ENCODE measurements at regions not wholly inside any gene's neighbourhood (a gene's known extent, or its start where the extent isn't known, plus 50 kb on each side); places are given as distances from the start of the nearest gene placed in this dataset.

DNA sequence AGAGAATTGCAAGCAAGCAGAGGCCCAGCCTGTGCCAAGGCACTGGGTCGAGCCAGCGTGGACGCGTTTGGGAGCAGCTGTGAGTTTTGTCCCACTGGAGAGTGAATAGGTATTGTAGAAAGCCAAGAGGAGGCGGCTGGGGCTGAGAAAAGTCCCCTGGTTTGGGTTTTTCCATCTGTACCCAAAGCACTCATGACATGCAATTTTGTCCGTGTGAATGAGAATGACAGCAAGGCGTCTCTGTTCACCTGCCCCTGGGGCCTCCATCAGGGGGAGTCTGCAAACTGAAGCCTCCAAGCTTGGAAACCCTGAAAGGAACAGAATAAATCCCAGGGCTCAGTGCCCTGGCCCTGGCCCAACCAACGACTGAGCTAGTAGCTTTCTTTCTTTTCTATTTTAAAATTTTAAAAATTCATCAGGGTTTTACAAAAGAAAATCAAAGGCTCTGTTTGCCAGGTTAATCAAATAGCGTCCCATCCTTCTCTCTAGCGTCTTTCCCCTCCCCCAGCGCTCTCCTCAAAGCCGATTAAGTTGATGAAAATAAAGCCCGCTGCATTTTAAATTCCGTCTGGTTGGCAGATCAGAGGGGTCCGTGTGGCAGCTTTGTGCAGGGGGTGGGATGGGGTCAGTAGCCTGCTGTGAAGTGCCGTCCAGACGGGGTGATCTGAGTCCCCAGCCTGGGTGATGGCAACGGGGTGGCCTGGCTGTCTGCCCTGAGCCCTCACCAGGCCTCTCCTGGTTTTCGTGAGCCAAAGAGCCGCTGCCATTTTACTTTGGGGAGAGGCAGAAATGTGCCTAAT is 171.0 kb downstream of the KATNIP start:
- no peak for DNase-seq

DNA sequence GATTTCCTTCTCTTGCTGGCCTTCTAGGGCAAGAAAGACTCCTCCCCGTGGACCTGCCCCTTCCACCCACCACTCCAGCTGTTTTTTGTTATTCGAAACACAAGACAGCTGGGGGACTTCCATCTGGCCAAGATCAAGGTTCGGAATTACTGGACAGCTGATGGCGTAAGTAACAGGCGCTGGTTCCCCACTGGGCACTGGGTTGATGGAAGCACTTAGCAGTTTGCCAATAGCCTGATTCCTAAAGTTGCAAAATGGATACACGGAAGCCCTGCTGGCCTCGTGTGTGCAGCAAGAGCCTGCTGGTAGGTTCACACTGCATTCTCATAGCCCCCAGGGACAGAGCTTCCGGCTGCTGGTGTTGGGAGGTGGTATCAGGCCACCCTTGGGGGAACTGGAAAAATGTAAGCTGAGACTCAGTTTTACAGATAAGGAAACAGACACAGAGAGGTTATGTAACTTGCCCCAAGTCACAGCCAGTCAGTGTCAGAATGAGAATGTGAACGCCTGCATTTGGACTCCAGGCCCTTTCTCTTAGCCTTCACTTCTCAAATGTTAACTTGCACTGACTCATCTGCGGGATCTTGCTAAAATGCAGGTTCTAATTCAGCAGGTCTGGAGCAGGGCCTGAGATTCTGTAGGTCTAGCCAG is 171.7 kb downstream of the KATNIP start:
- peak; percentile 20 for DNase-seq

- peak; percentile 54 for DNase-seq
Measured at GRCh38 chr16:27722207-27722606, 172.3 kb downstream of the KATNIP start.

GRCh38 chr16:27722892-27723450 is 173.0 kb downstream of the KATNIP start:
- DNase-seq, result no peak

DNA sequence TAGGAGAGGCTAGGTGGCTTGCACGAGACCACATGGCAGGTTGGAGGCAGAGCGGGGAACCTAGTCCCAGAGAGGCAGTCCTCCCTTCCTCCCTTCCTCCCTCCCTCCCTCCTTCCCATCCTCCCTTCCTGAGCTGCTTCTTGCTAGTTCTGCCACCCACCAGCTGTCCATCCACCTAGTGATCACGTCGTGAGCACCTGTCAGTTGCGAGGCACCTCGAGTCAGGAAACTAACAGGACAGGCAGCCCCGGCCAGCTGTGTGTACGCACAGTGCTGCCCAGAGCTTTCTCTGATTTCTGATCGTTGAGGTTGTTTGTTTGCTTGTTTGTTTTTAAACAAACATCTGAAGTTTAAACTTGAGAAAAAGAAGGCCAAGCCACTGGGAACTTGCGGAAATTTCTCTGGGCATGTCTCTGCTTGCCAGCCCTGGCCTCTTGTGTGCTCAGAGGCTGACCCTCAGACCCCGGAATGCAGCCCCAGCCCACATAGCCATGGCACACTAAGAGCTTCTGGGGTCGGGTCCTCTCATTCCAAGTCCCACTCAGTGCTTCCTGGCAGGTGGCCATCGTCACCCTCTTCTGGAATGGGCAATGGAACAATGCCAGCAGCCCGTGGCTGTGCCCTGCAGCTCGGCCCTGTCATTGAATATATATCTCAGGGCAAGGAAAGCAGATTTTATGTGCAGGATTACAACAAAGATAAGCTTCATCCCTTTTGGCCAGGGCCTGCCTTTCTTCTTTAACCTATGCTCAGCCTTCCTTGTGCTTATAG is 174.0 kb downstream of the KATNIP start:
- no peak for DNase-seq

DNA sequence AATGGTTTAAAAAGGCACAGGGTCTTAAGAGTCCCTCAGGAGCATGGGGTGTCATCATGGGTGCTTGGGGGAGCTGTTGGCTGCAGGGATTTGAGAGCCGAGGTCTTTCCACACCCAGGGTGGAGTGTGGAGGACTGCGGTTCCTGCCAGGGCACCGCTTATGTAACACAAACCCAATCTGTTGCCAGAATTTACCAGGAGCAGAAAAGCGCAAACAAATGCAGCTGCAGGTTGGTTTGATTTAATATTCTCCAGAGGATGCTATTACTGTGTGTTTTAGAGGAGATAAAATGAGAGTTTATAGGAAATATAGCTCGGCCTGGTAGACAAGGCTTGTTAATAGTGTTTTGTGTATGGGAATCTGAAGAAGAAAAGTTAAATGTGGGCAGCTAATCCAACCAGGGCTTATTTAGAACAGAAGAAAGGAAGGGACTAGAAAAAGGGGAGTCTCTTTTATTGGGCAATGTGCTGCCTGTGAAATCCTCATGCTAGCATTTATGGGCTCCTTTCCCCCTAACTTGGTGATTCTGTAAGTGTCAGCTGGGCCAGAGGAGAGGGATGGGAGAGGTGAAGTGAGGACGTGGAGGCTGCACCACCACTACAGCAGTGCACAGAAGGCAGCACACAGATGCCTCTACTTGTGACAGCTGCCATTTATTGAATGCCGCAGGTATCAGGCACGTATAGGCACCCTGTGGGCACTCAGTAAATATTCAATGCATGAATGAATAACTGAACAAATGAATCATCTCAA is 174.7 kb downstream of the KATNIP start:
- no peak for DNase-seq

DNA sequence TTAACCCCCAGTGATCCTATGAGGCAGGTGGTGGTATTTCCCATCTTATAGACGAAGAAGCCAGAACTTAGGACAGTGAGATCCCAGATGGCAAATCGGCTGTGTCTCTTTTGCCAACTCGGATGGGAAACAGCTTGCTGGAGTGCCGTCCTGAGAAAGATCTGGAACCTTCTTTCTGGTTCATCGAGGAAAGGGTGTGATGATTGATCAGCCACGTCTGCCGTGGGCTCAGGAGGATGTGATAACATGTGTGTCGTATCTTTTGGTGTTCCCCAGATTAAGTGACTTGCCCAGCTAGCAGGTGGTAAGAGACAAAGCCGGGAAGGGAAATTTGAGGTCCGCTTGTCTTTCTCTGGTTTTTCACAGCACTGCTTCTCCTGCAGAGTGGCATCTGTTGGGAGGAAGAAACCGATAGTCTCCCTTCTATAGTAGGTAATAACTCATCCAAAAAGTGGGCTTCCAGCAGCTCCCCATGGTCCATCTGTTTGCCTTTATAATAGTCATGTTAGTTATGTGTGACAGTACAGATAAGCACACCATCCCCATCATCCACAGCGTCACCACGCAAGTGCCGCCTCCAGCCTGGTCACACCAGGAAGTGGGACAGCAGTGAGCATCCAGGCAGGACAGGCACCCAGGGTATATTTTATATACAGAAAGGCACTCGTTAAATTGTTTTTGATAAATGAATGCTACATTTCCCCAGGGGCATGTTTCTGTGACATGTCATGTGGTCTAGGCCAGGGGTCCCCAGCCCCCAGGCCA is 175.5 kb downstream of the KATNIP start:
- DNase-seq, result peak; percentile 54

GRCh38 chr16:27726621-27727261 is 176.8 kb downstream of the KATNIP start:
- no peak for DNase-seq

- no peak for DNase-seq
Measured at GRCh38 chr16:27727941-27728340, 178.0 kb downstream of the KATNIP start.

DNA sequence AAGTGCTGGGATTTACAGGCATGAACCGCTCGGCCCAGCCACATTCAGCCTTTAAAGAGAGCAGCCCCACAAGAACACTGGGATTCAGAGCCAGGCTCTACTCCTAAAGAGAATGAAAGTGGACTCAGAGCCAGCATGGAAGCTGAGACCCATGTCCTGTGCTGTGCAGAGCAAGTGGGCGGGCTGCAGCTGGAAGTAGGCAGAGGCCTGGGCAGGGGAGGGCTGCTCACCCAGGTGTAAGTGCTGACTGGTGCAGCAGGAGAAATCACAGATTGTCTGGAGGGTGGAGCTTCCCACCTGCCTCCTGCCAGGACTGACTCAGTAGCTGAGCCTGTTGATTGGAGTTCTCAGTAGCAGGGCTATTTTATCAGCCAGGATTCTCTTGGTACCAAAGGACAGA is 178.7 kb downstream of the KATNIP start:
- DNase-seq, result no peak

- peak; percentile 92 for DNase-seq
Measured at GRCh38 chr16:27729516-27730304, 179.8 kb downstream of the KATNIP start.

GRCh38 chr16:27730661-27731210 is 180.8 kb downstream of the KATNIP start:
- DNase-seq, result no peak

- DNase-seq, result no peak
Measured at GRCh38 chr16:27735031-27735430, 185.1 kb downstream of the KATNIP start.

- DNase-seq, result no peak
Measured at GRCh38 chr16:27736431-27736830, 186.5 kb downstream of the KATNIP start.

DNA sequence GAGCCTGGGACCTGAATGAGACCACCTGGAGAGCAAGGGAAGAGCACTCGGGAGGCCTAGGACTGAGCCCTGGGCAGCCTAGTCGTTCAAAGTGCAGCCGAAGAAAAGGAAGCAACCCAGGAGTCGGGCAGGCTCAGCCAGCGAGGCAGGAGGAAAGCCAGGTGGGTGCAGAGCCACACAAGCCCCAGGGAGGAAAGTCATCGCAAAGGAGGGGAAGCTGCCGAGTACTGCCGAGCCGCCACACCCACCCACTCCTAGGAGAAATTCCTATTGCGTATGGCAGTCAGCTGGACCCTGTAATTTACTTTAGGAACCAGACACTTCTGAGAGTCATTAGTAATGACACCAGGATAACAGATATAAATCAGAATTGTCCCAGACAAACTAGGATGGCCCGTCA is 187.6 kb downstream of the KATNIP start:
- DNase-seq, result no peak

Measured in hematopoietic multipotent progenitor cell treated with erythropoietin and hydrocortisone succinate and interleukin-3 and kit ligand, for 4 days (in vitro differentiated cells).